OCI-LY7 (cell line): ENCODE measurements at regions not wholly inside any gene's neighbourhood (a gene's known extent, or its start where the extent isn't known, plus 50 kb on each side); places are given as distances from the start of the nearest gene placed in this dataset.

ENCODE experiments used
- CTCF ChIP-seq: fragments of 200-600 bp; sonication (generic); conservative IDR thresholded peaks from 2 replicates; pipeline ENCODE4 v1.5.1; 2014; ENCODE audit warnings: mild to moderate bottlenecking, antibody characterized with exemption, low read length, moderate library complexity, mixed read lengths
- EZH2phosphoT487 ChIP-seq: fragments of 200-600 bp; sonication (generic); IDR thresholded peaks from 2 replicates; pipeline ENCODE4 v1.6.1; 2018; ENCODE audit warnings: low read depth, borderline replicate concordance, mild to moderate bottlenecking, mixed run types, antibody characterized with exemption, low read length, moderate library complexity, mixed read lengths

- TF ChIP-seq CTCF (no peak), EZH2phosphoT487 (no peak)
Observed at GRCh38 chr15:67997996-67998395, 56.1 kb upstream of the PIAS1 start.
